ENCODE measurements at regions not wholly inside any gene's neighbourhood (a gene's known extent, or its start where the extent isn't known, plus 50 kb on each side); places are given as distances from the start of the nearest gene placed in this dataset.
"Not testable (repeated sequence)": the region's sequence is repeated elsewhere in the genome, so short reads cannot be mapped to it uniquely, and the experiment has no call there.

GRCh38 chr14:106000029-106000511 lies 473.7 kb downstream of the TMEM121 start:
- TF ChIP-seq CTCF (IDR thresholded peaks at IDR 0.05); POLR2A (IDR thresholded peaks at IDR 0.05); POLR2AphosphoS5 (IDR thresholded peaks at IDR 0.05; ENCODE audit: insufficient read depth in 1 of 2, low read depth in 1 of 2): not testable (repeated sequence)
